GM21737 (cell line): ENCODE measurements at regions not wholly inside any gene's neighbourhood (a gene's known extent, or its start where the extent isn't known, plus 50 kb on each side); places are given as distances from the start of the nearest gene placed in this dataset.
"Not testable (repeated sequence)": the region's sequence is repeated elsewhere in the genome, so short reads cannot be mapped to it uniquely, and the experiment has no call there.

Experiments
- ATAC-seq: cut with Tn5 transposase; IDR thresholded peaks from one replicate; pipeline ENCODE4 v1.9.1; 2021; ENCODE audit warnings: mild to moderate bottlenecking, moderate library complexity; ENCODE audit not compliant: unreplicated experiment

DNA sequence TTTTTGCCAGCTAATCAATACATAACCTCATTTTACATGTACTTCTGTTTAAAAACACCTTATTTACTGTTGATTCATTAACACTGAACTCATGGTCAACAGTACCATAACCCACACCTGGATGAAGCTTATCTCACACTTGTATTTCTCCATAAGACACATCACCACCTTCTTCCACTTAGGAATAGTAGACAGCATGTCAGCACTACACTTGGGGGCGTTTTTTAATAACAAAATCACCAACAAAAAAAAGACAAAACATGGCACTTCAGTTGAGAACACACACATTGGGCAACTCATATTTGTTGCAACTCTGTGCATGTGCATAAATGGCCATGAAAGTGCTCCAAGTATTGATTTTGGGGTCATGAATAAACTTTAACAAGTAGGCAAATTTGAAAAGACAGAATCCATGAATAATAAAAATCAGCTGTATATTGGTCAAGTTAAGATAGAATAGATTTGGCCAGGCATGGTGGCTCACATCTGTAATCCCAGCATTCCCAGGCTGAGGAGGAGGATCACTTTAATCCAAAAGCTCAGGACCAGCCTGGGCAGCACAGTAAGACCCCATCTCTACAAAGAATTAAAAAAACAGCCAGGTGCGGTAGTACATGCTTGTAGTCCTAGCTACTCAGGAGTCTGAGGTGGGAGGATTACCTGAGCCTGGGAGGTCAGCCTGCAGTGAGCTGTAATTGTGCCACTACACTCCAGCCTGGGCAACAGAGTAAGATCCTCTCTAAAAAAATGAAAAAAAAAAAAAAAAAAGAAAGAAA lies 84.4 kb upstream of the SRD5A2 start:
- no peak for ATAC-seq

DNA sequence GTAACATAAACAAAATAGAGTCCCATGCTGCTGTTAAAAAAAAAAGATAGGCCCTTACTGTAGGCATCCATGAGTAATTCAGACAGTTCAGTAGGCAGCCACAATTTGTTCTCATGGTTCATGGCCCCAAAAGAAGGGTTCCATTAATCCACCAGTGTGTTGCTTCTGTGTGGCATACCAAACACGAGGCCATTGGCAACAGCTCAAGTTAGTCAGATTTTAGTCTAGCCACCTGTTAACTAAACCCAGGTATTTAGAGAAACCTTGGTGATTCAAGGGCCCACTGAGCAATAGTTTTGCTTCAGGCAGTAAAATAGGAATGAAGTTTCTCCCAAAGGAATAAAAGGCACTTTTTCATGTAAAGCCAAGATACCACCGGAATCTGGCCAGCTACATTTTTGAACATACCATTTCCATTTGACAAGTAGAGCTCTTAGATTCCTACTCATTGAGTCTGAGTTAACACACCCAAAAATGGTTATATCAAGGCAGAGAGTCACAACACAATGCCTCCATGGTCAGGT lies 80.1 kb upstream of the SRD5A2 start:
- no peak for ATAC-seq

DNA sequence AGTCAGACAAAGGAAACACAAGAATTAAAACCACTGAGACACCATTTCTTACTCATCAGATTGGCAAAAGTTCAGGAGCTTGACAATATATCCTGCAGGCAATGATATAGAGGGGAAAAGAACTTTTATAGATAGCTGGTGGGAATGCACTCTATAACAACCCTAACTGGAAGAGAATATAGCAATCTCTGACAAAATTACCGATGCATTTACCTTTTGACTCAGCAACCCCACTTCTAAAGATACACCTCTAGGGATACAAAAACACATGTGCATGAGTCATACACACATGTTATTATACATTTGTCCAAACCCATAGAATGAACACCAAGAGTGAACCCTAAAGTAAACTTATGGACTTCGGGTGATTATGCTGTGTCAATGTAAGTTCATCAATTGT lies 79.4 kb upstream of the SRD5A2 start:
- no peak for ATAC-seq

DNA sequence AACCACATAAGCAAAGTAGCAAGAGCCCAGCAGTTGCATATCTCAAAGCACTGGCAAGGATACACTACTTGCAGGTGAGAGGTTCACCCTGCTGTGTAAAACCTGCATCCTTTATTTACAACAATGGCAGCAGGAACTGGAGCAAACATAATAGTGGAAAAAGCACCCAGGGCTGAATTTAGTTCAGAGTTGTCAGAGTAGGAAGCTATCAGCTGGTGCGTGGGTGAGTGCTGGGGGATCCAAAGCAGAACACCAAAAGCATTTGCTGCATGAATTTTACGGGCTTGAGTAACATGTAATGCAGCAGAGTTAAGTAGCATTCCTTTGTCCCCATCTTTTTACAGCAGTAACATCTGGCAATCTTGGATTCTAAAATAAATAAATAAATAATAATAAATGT lies 73.5 kb upstream of the SRD5A2 start:
- no peak for ATAC-seq

DNA sequence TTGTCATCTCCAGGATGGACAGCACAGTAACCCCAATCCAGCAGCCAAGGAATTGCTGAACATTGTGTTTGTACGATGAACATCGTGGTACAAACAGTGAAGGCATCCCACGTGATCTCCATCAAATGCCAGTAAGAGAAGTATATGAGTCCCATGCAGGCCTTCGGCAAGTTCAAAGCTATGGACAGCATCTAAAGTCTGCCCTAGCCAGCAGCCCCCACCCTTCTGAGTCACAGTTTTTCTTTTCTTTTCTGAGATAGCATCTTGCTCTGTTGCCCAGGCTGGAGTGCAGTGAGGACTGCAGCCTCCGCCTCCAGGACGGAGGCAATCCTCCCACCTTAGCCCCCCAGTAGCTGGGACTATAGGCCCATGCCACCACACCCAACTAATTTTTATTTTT lies 71.0 kb upstream of the SRD5A2 start:
- no peak for ATAC-seq

DNA sequence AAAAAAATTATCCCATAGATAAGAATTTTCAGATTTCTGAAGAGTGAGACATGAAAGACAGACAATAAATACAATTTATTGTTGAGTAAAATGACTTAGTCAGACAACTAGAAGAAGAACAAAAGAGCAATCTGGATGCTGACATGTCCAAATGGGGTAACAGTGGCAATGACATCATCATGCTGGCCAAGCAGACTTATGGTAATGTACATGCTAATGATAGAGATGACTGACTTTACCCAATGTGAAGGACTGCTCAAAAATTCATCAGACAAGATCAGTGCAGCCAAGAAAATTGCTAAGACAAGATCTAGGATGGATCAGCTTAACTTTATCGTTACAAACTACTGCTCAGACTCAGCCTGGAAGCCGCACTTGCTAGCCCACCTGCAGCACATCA lies 70.5 kb upstream of the SRD5A2 start:
- no peak for ATAC-seq

DNA sequence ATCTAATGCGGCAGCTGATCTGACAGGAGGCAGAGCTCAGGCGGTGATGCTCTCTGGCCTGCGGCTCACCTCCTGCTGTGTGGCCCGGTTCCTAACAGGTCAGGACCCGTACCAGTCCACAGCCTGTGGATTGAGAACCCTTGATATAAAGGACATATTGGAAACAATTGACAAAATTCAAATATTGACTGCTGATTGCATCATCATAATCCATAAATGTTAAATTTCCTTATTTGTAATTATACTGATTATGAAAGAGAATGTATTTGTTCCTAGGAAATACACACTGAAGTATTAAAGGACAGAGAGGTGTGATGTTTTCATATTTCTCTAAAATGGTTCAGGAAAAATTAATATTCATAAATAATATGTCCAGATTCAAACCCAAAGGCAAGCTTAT lies 63.8 kb upstream of the SRD5A2 start:
- ATAC-seq = no peak

DNA sequence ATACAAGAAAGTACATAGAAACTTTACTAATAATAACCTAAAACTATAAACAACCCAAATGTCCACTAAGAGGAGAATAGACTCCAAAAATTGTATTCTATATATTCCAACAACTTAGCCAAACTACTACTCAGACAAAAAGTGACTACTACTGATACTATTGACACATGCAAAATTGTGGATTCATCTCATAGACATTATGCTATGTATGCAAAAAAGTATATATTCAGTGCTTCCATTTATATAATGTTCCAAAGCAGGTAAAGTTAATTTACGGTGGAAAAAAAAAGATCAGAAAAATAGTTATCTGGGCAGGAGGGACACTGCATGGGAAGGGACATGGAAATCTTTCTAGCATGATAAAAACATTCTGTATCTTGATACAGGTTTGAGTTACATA lies 62.0 kb upstream of the SRD5A2 start:
- ATAC-seq = no peak

DNA sequence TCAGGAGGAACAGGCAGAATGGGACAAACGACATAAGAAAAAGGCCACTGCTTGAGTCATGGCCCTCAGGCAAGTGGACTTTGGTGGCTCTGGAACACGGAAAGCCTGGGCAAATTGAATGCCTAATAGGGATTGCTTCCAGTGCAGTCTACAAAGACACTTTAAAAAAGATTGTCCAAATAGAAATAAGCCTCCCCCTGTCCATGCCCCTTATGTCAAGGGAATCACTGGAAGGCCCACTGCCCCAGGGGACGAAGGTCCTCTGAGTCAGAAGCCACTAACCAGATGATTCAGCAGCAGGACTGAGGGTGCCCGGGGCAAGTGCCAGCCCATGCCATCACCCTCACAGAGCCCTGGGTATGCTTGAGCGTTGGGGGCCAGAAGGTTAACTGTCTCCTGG lies 51.5 kb upstream of the SRD5A2 start:
- ATAC-seq = not testable (repeated sequence)
